MM.1S (cell line): ENCODE measurements at regions not wholly inside any gene's neighbourhood (a gene's known extent, or its start where the extent isn't known, plus 50 kb on each side); places are given as distances from the start of the nearest gene placed in this dataset.
"Not testable (repeated sequence)": the region's sequence is repeated elsewhere in the genome, so short reads cannot be mapped to it uniquely, and the experiment has no call there.

ENCODE experiments used
- DNase-seq: peaks from one replicate; pipeline ENCODE4 v3.0.0-alpha.2; 2015
- H2AFZ ChIP-seq: fragments of 300-600 bp; sonication (generic); 2 replicates; pipeline ENCODE4 v1.6.0; 2016; ENCODE audit warnings: antibody characterized with exemption, low read length
- H3F3A ChIP-seq: fragments of 300-600 bp; sonication (generic); 2 replicates; pipeline ENCODE4 v1.6.1; 2016; ENCODE audit warnings: mild to moderate bottlenecking, antibody characterized with exemption, low read length, moderate library complexity, mixed read lengths; ENCODE audit not compliant: insufficient read depth
- H3K27ac ChIP-seq: fragments of 300-600 bp; sonication (generic); 2 replicates; pipeline ENCODE4 v1.5.1; 2016; ENCODE audit warnings: mild to moderate bottlenecking, low read length
- H3K27me3 ChIP-seq: fragments of 300-600 bp; sonication (generic); replicated peaks from 2 replicates; pipeline ENCODE4 v1.6.0; 2016; ENCODE audit warnings: low read length; ENCODE audit not compliant: insufficient read depth
- H3K36me3 ChIP-seq: fragments of 300-600 bp; sonication (generic); replicated peaks from 2 replicates; pipeline ENCODE4 v1.6.1; 2016; ENCODE audit warnings: mild to moderate bottlenecking, low read length, mixed read lengths; ENCODE audit not compliant: insufficient read depth
- H3K4me1 ChIP-seq: fragments of 300-600 bp; sonication (generic); 2 replicates; pipeline ENCODE4 v1.6.1; 2016; ENCODE audit warnings: low read length, mixed read lengths
- H3K4me2 ChIP-seq: fragments of 300-600 bp; sonication (generic); 2 replicates; pipeline ENCODE4 v1.6.0; 2016; ENCODE audit warnings: low read depth, low read length
- H3K4me3 ChIP-seq: fragments of 300-600 bp; sonication (generic); 2 replicates; pipeline ENCODE4 v1.5.1; 2016; ENCODE audit warnings: low read length, mixed read lengths
- H3K79me2 ChIP-seq: fragments of 300-600 bp; sonication (generic); 2 replicates; pipeline ENCODE4 v1.6.1; 2016; ENCODE audit warnings: mixed run types, low read length, mixed read lengths
- H3K9ac ChIP-seq: fragments of 300-600 bp; sonication (generic); 2 replicates; pipeline ENCODE4 v1.6.1; 2016; ENCODE audit warnings: low read length, mixed read lengths
- H3K9me2 ChIP-seq: fragments of 300-600 bp; sonication (generic); replicated peaks from 2 replicates; pipeline ENCODE4 v1.6.1; 2016; ENCODE audit warnings: mild to moderate bottlenecking, low read length, mixed read lengths; ENCODE audit not compliant: insufficient read depth
- H3K9me3 ChIP-seq: fragments of 300-600 bp; sonication (generic); replicated peaks from 2 replicates; pipeline ENCODE4 v1.6.1; 2016; ENCODE audit warnings: mild to moderate bottlenecking, low read length, mixed read lengths; ENCODE audit not compliant: insufficient read depth
- H4K20me1 ChIP-seq: fragments of 300-600 bp; sonication (generic); 2 replicates; pipeline ENCODE4 v1.6.1; 2016; ENCODE audit warnings: mild to moderate bottlenecking, low read length, moderate library complexity, mixed read lengths; ENCODE audit not compliant: insufficient read depth
- EZH2 ChIP-seq: fragments of 300-600 bp; sonication (generic); optimal IDR thresholded peaks from 2 replicates; pipeline ENCODE3; 2017; ENCODE audit warnings: low read depth, mild to moderate bottlenecking, antibody characterized with exemption, low read length, mixed read lengths
- EZH2phosphoT487 ChIP-seq: fragments of 300-600 bp; sonication (generic); IDR thresholded peaks from 2 replicates; pipeline ENCODE4 v1.6.1; 2018; ENCODE audit warnings: antibody characterized with exemption, low read length
- TF ChIP-seq, protein P1 (sequence below): fragments of 300-600 bp; sonication (generic); IDR thresholded peaks from 2 replicates; pipeline ENCODE4 v1.5.1; 2016; ENCODE audit warnings: antibody characterized with exemption, low read length, mixed read lengths

DNA sequence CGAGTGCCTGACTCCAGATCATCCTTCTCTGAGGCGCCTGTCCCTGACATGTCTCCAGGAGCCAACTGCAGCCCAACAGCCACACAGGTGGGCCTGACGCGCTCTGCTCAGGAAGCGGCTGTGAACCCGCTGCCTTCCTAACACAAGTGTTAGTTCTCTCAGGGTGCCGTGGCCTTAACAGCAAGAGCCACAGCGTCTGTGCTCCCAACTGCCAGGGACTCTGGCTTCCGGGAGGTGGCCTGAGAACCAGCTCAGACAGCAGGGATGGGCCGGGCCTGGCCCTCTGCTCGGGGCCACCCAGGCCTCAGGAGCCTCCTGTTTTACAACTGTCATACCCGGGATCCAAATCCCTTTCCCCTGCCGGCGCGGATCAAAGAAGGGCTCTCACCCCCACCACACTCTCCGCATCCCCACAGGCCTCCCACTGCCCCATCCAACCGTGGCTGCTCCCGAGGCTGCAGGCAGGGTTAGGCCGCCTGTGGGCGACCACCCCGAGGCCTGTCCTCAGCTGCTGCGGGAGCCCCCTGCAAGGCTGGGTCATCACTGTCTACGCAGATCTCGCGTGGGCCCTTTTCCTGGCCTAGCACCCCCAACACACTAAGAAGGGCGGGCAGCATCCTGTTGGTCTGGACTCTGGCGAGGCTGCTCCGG lies 114.2 kb upstream of the ZNF236 start:
- no peak for DNase-seq
- H3K4me2 ChIP-seq: no peak overlapping the region
- no peaks in the 10 kb centered on the region for H3F3A ChIP-seq
- no peak overlapping the region for H2AFZ ChIP-seq
- H3K4me1 ChIP-seq: no peaks in the 10 kb centered on the region
- no peaks in the 10 kb centered on the region for H3K9me2 ChIP-seq
- H4K20me1 ChIP-seq: no peaks in the 10 kb centered on the region
- H3K27ac ChIP-seq: no peak overlapping the region
- H3K9me3 ChIP-seq: no peaks in the 10 kb centered on the region
- H3K27me3 ChIP-seq: no peaks in the 10 kb centered on the region
- no peak overlapping the region for H3K4me3 ChIP-seq
- H3K36me3 ChIP-seq: no peaks in the 10 kb centered on the region
- H3K79me2 ChIP-seq: no peaks in the 10 kb centered on the region
- TF ChIP-seq EZH2phosphoT487 (no peak), EZH2 (no peak)
- TF ChIP-seq, protein P1, sequence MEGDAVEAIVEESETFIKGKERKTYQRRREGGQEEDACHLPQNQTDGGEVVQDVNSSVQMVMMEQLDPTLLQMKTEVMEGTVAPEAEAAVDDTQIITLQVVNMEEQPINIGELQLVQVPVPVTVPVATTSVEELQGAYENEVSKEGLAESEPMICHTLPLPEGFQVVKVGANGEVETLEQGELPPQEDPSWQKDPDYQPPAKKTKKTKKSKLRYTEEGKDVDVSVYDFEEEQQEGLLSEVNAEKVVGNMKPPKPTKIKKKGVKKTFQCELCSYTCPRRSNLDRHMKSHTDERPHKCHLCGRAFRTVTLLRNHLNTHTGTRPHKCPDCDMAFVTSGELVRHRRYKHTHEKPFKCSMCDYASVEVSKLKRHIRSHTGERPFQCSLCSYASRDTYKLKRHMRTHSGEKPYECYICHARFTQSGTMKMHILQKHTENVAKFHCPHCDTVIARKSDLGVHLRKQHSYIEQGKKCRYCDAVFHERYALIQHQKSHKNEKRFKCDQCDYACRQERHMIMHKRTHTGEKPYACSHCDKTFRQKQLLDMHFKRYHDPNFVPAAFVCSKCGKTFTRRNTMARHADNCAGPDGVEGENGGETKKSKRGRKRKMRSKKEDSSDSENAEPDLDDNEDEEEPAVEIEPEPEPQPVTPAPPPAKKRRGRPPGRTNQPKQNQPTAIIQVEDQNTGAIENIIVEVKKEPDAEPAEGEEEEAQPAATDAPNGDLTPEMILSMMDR: no peak
- H3K9ac ChIP-seq: no peak overlapping the region

DNA sequence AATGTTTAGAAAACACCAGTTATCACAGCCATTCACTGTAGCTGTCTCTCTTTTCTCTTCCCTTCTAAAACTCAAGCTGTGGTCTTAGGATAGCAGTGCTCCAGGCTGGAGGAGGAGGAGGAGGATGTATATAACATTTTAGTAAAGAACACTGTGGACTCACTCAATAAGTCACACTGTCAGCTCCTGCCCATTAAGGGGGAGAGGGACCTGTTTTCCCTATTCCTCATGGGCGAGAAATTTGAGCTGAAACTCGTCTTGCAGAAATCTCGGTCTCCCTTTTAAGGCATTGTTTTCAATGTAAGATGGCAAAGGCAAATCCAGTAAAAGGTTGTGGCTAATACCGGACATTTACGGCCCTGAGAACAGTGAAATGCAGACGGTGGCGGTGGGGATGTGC lies 114.8 kb upstream of the ZNF236 start:
- no peak for DNase-seq
- H3K4me3 ChIP-seq: no peak overlapping the region
- H4K20me1 ChIP-seq: no peaks in the 10 kb centered on the region
- no peaks in the 10 kb centered on the region for H3K4me1 ChIP-seq
- no peak overlapping the region for H3K27ac ChIP-seq
- H3K9ac ChIP-seq: no peak overlapping the region
- H2AFZ ChIP-seq: no peak overlapping the region
- H3K36me3 ChIP-seq: no peaks in the 10 kb centered on the region
- no peaks in the 10 kb centered on the region for H3K9me2 ChIP-seq
- no peak overlapping the region for H3K4me2 ChIP-seq
- TF ChIP-seq EZH2: no peak
- TF ChIP-seq, protein P1: no peak
- no peak for TF ChIP-seq EZH2phosphoT487
- H3K79me2 ChIP-seq: no peaks in the 10 kb centered on the region
- no peaks in the 10 kb centered on the region for H3K27me3 ChIP-seq
- H3F3A ChIP-seq: no peaks in the 10 kb centered on the region
- no peaks in the 10 kb centered on the region for H3K9me3 ChIP-seq

- not testable (repeated sequence) for H4K20me1 ChIP-seq, H3K9ac ChIP-seq, H3F3A ChIP-seq, H3K4me3 ChIP-seq, H3K4me1 ChIP-seq, H3K27me3 ChIP-seq, H3K9me2 ChIP-seq, H3K9me3 ChIP-seq, H3K79me2 ChIP-seq, H3K4me2 ChIP-seq, H2AFZ ChIP-seq, DNase-seq, H3K27ac ChIP-seq, H3K36me3 ChIP-seq
Measured at GRCh38 chr18:76704589-76704988, 117.8 kb upstream of the ZNF236 start.

- Histone ChIP-seq H3F3A (no peaks in the 10 kb centered on the region), H3K9me3 (no peaks in the 10 kb centered on the region), H3K4me2 (no peak overlapping the region), H3K9ac (no peak overlapping the region), H4K20me1 (no peaks in the 10 kb centered on the region), H3K36me3 (no peaks in the 10 kb centered on the region), H3K27me3 (no peaks in the 10 kb centered on the region), H3K27ac (no peak overlapping the region), H3K9me2 (no peaks in the 10 kb centered on the region), H3K4me1 (no peaks in the 10 kb centered on the region), H2AFZ (no peak overlapping the region), H3K4me3 (no peak overlapping the region), H3K79me2 (no peaks in the 10 kb centered on the region)
- TF ChIP-seq EZH2: no peak
- TF ChIP-seq, protein P1: no peak
- TF ChIP-seq EZH2phosphoT487: no peak
- DNase-seq: no peak
Measured at GRCh38 chr18:76699923-76700322, 122.4 kb upstream of the ZNF236 start.
